NT2/D1 (cell line): ENCODE measurements at regions not wholly inside any gene's neighbourhood (a gene's known extent, or its start where the extent isn't known, plus 50 kb on each side); places are given as distances from the start of the nearest gene placed in this dataset.

Experiments
- SUZ12 ChIP-seq: IDR thresholded peaks from 2 replicates; pipeline ENCODE4 v1.6.1; 2011; ENCODE audit not compliant: insufficient read length, insufficient read depth; ENCODE audit errors: extremely low read depth
- YY1 ChIP-seq: IDR thresholded peaks from 2 replicates; pipeline ENCODE4 v1.6.1; 2011; ENCODE audit not compliant: insufficient read length, insufficient read depth
- ZNF274 ChIP-seq: IDR thresholded peaks from 2 replicates; pipeline ENCODE4 v1.6.1; 2011; ENCODE audit warnings: mild to moderate bottlenecking, low read depth, low read length

DNA sequence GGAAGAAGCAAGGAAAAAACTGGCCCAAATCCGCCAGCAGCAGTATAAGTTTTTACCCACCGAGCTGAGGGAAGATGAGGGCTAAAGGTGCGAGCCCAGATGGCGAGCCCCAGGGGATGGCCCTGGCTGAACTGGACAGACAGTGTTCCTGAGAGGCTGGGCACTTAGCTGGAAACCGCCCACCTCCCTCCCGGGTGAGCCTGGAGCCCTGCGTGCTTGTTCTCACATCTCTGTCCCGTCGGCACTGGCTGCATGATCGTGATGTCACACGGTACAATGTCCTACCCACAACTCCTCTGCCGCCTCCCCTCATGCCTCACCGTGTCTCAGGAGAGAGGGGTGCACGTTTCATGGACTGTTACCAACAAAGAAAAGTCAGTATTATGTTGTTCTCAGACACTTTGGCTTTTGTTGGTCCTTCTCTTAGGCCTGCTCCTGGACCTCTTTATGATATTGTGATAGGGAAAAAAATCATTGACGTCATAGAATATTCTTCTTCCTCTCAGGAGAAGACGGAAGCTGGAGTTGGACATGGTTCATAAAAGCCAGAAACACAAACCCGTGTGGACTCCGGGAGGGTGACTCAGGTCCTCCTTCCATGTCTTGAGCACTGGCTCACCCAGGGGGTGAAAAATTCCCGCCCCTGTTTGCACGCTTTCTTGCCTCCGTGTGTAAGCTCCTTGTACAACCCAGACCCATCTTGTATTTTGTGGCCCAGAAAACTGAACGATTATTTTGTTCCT is 201.8 kb upstream of the TPM1 start:
- TF ChIP-seq ZNF274: no peak
- TF ChIP-seq SUZ12: no peak
- TF ChIP-seq YY1: no peak
